GM18498 (cell line): ENCODE measurements at regions not wholly inside any gene's neighbourhood (a gene's known extent, or its start where the extent isn't known, plus 50 kb on each side); places are given as distances from the start of the nearest gene placed in this dataset.
"Not testable (repeated sequence)": the region's sequence is repeated elsewhere in the genome, so short reads cannot be mapped to it uniquely, and the experiment has no call there.

Experiments used
- ATAC-seq: cut with Tn5 transposase; IDR thresholded peaks from one replicate; pipeline ENCODE4 v1.9.1; 2021; ENCODE audit warnings: mild to moderate bottlenecking, moderate library complexity; ENCODE audit not compliant: unreplicated experiment

DNA sequence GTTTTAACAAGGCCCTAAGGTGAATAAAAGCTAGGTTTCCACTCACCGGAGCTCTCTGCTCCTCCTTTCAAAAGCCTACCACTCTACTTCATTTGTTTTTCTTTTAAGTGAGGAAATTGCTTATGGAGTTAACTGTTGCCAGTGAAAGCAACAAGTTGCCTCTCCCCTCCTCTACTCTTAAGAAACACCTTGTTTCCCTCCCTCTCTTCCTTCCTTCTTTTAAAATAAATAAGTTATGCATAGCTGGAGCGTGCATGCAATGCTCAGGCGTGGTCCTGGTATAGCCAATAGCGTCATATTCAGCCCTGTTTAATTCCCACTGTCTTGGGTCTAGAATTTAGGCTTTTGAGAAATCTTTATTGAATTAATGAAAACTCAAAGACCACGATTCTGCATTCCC is 101.1 kb upstream of the IGF1R start:
- no peak for ATAC-seq

- ATAC-seq: no peak
Measured at GRCh38 chr15:98547741-98548138, 100.6 kb upstream of the IGF1R start.

DNA sequence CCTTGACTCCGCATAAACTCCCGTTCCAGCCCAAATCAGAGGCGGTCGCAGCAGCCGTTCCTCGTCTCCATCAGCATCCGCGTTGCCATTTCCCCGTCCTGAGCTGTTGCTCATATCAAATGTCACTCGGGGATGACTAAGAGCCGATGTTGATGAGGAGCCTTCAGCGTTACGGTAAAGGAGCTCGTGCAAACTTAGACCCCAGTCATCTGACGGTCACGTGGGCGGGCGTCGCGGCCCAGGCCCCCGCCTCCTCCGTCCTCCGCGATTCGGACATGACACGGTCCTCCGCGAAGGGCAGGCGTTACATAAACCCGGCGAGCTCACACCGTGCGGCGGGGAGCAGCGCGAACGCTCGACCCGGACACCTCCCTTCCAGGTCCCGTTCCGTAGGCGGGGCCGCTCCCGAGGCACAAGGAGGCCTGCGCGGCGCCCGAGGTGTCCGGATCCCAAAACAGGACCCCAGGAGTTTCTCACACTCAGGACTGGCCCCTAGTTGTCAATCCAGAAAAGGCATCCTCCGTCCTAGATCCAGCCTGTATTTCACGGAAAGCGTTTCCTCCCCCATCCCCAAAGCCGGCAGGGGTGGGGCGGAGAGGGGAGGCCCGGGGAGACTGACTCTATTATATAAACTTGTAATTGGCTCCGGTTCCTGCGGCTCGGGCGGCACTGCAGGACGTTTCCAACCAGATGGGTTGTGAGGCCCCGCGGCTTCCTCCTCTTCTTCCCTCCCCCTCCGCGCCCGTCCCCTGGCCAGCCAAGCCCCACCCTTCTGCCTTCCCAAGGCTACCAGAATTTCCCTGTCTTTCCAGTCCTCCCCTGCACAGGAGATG is 100.0 kb upstream of the IGF1R start:
- ATAC-seq: no peak

DNA sequence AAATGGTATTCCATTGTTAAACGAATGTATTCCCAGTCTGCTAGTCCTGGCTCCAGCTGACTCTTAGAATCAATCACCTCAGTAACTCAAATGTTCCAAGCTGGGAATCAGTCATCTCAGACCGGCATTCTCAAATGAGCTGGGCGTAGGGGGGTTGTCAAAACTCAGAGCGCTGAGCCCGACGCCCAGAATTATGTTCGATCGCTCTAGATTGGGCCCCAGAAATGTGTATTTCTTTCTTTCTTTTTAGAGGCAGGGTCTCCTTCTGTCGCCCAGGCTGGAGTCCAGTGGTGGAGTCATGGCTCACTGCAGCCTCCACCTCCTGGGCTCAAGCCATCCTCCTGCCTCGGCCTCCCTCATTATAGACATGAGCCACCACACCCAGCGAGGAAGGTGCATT is 99.3 kb upstream of the IGF1R start:
- ATAC-seq: no peak

DNA sequence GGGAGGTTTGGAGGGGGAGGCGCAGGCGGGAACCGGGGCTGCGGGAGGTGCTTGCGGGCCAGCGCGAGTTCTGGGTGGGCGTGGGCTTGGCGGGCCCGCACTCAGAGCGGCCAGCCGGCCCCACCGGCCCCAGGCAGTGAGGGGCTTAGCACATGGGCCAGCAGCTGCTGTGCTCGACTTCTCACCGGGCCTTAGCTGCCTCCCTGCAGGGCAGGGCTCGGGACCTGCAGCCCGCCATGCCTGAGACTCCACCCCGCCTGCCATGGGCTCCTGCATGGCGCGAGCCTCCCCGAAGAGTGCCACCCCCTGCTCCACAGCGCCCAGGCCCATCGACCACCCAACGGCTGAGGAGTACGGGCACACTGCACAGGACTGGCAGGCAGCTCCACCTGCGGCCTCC is 98.6 kb upstream of the IGF1R start:
- no peak for ATAC-seq

- ATAC-seq: not testable (repeated sequence)
Measured at GRCh38 chr15:98550363-98550762, 98.0 kb upstream of the IGF1R start.

- ATAC-seq: no peak
Measured at GRCh38 chr15:98551936-98552562, 96.3 kb upstream of the IGF1R start.

- no peak for ATAC-seq
Measured at GRCh38 chr15:98554272-98555172, 93.8 kb upstream of the IGF1R start.

GRCh38 chr15:98555173-98555515 is 93.2 kb upstream of the IGF1R start:
- no peak for ATAC-seq

GRCh38 chr15:98556321-98556720 is 92.0 kb upstream of the IGF1R start:
- no peak for ATAC-seq

DNA sequence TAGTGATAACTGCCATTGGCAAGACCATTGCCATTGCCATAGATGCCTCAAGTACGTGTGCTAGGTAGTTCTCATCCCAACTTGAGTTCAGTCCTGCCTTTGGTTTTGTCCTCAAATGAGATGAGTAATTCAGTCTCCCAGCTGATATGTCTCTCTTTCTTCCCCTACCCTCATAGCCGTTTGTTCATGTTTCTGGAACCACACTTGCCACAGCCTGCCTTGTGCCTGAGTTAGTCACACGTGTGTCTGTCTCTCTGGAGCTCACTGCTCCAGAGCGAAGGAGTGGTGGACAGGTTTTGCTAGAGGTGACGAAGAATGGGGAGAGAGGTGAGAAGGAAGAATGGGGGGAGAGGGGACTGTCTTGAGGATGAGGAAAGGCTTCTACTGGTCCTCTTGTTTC is 88.0 kb upstream of the IGF1R start:
- ATAC-seq: no peak

- no peak for ATAC-seq
Measured at GRCh38 chr15:98561169-98561941, 87.0 kb upstream of the IGF1R start.

GRCh38 chr15:98562331-98562937 is 85.9 kb upstream of the IGF1R start:
- no peak for ATAC-seq

DNA sequence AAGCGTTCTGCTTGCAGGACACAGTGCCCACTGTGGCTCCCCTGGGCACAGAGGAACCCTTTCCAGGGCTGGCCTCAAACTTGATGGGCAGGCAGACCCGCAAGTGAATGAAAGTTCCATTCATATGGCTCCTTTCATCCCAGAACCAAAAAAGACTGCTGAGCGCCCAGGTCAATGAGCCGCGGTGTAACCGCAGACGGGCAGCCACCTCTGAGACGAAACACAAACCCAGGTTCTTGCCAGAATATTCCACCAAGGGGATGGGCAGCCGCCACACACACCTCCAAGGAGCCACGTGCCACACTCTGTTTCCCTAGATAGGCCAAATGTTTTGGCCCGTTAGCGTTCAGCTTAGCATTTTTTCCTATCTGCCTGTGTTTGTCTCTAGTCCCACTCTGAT is 82.8 kb upstream of the IGF1R start:
- no peak for ATAC-seq

DNA sequence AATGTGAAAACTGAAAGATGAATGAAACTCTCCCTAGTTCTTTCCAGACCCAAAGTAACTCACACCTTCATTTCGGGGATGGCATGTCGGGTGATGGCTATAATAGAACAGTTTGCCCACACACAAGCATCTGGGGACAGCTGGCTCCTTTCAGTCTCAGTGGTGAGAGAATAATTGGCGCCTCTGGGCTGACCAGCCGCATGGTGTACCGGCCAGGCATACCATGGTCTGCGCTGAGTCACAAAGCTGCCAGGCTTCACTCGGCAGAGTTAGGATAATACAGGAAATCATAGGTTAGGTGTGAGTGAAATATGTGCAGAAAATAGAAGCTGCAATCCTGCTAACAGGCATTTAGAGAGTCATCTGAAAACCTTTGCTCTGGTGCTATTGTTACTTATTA is 80.4 kb upstream of the IGF1R start:
- no peak for ATAC-seq

DNA sequence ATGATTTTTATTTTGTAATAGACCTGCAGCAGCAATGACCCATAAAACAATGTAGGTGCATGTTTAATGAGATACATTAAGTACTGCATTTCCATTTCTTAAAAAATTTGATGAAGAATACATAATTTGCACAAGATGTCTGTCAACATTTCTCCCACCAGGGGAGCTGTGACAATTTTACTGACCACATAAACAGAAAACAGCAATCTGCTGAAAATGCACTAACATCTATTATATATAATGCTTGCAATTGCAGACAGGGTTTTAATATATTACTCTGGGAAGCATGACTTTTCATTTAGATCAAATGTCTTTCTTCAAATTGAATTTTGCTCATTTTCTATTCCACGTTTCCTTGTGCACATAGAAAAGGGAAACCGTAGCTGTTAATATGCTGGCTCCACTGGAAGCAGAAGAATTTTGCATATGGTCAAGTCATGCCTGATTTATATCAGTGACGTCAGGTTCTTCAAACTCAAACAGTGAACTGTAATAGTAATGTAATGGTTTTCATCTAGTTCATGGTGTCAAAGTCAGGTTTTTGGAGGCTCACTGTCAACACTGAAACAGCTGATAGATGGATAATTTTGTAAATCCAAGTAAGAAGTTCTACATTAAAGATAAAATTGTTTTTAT is 79.8 kb upstream of the IGF1R start:
- ATAC-seq: no peak

DNA sequence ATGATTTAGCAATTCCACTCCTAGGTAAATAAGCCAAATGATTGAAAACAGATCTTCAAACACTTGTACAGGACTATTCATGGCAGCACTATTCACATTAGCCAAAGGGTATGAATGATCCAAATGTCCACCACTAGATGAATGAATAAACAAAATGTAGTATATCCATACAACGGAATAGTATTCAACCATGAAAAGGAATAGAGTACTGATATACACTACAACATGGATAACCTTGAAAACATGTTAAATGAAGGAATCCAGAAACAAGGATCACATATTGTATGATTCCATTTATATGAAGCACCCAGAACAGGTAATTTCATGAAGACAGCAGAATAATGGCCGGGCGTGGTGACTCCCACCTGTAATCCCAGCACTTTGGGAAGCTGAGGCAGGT is 78.2 kb upstream of the IGF1R start:
- ATAC-seq: no peak

- ATAC-seq: no peak
Measured at GRCh38 chr15:98580572-98580971, 67.8 kb upstream of the IGF1R start.

GRCh38 chr15:98581715-98582114 is 66.6 kb upstream of the IGF1R start:
- ATAC-seq: no peak

GRCh38 chr15:98582900-98583554 is 65.3 kb upstream of the IGF1R start:
- ATAC-seq: no peak
